Chondrocyte (in vitro differentiated cells): ENCODE measurements at regions not wholly inside any gene's neighbourhood (a gene's known extent, or its start where the extent isn't known, plus 50 kb on each side); places are given as distances from the start of the nearest gene placed in this dataset.

Experiments used
- DNase-seq: peaks from one replicate; pipeline ENCODE4 v3.0.0; 2021; ENCODE audit warnings: mixed read lengths, low spot score
- H3K27ac Mint-ChIP-seq: one replicate; pipeline ENCODE4 v1.8.0; 2021; ENCODE audit warnings: mild to moderate bottlenecking, moderate library complexity, mixed read lengths; ENCODE audit not compliant: unreplicated experiment
- H3K27me3 Mint-ChIP-seq: 2 replicates; pipeline ENCODE4 v1.8.0; 2021; ENCODE audit warnings: low read depth, mixed read lengths
- H3K36me3 Mint-ChIP-seq: 2 replicates; pipeline ENCODE4 v1.8.0; 2021; ENCODE audit warnings: low read depth, mixed read lengths
- H3K4me1 Mint-ChIP-seq: 2 replicates; pipeline ENCODE4 v1.8.0; 2021; ENCODE audit warnings: low read depth, mild to moderate bottlenecking, mixed read lengths
- H3K4me3 Mint-ChIP-seq: one replicate; pipeline ENCODE4 v1.8.0; 2021; ENCODE audit warnings: mild to moderate bottlenecking, moderate library complexity, mixed read lengths; ENCODE audit not compliant: unreplicated experiment
- H3K9me3 Mint-ChIP-seq: 2 replicates; pipeline ENCODE4 v1.8.0; 2021; ENCODE audit warnings: low read depth, mixed read lengths
- CTCF ChIP-seq: fragments of 200-600 bp; sonication (generic); IDR thresholded peaks from 2 replicates; pipeline ENCODE4 v1.5.0; 2021; ENCODE audit warnings: antibody characterized with exemption, mild to moderate bottlenecking, moderate library complexity

- Mint-ChIP-seq H3K9me3 (peaks cover 2% of the 10 kb centered on the region), H3K4me3 (no peak overlapping the region), H3K27ac (no peak overlapping the region), H3K36me3 (no peaks in the 10 kb centered on the region), H3K27me3 (no peaks in the 10 kb centered on the region), H3K4me1 (no peaks in the 10 kb centered on the region)
- DNase-seq: no peak
- no peak for TF ChIP-seq CTCF
Observed at GRCh38 chr11:23755076-23755475, 741.8 kb upstream of the LUZP2 start.

GRCh38 chr11:23755769-23756168 lies 741.1 kb upstream of the LUZP2 start:
- no peak overlapping the region for H3K27ac Mint-ChIP-seq
- peaks cover 2% of the 10 kb centered on the region for H3K9me3 Mint-ChIP-seq
- DNase-seq: no peak
- H3K36me3 Mint-ChIP-seq: no peaks in the 10 kb centered on the region
- H3K4me1 Mint-ChIP-seq: no peaks in the 10 kb centered on the region
- no peak overlapping the region for H3K4me3 Mint-ChIP-seq
- H3K27me3 Mint-ChIP-seq: no peaks in the 10 kb centered on the region
- no peak for TF ChIP-seq CTCF

- H3K36me3 Mint-ChIP-seq: no peaks in the 10 kb centered on the region
- TF ChIP-seq CTCF: no peak
- no peaks in the 10 kb centered on the region for H3K4me1 Mint-ChIP-seq
- no peak overlapping the region for H3K27ac Mint-ChIP-seq
- no peak for DNase-seq
- H3K4me3 Mint-ChIP-seq: no peak overlapping the region
- H3K27me3 Mint-ChIP-seq: no peaks in the 10 kb centered on the region
- H3K9me3 Mint-ChIP-seq: peaks cover 5% of the 10 kb centered on the region
Observed at GRCh38 chr11:23759489-23759888, 737.4 kb upstream of the LUZP2 start.

- TF ChIP-seq CTCF: no peak
- no peaks in the 10 kb centered on the region for H3K36me3 Mint-ChIP-seq
- peaks cover 26% of the 10 kb centered on the region for H3K4me1 Mint-ChIP-seq
- no peak overlapping the region for H3K27ac Mint-ChIP-seq
- no peak overlapping the region for H3K4me3 Mint-ChIP-seq
- H3K9me3 Mint-ChIP-seq: peaks cover 14% of the 10 kb centered on the region
- H3K27me3 Mint-ChIP-seq: no peaks in the 10 kb centered on the region
- no peak for DNase-seq
Observed at GRCh38 chr11:23764286-23764685, 732.6 kb upstream of the LUZP2 start.

- Mint-ChIP-seq H3K4me1 (peaks cover 26% of the 10 kb centered on the region), H3K27me3 (no peaks in the 10 kb centered on the region), H3K36me3 (no peaks in the 10 kb centered on the region), H3K9me3 (peaks cover 18% of the 10 kb centered on the region), H3K4me3 (no peak overlapping the region), H3K27ac (no peak overlapping the region)
- no peak for TF ChIP-seq CTCF
- DNase-seq: no peak
Observed at GRCh38 chr11:23765682-23766252, 731.1 kb upstream of the LUZP2 start.
